ENCODE measurements at regions not wholly inside any gene's neighbourhood (a gene's known extent, or its start where the extent isn't known, plus 50 kb on each side); places are given as distances from the start of the nearest gene placed in this dataset.

DNA sequence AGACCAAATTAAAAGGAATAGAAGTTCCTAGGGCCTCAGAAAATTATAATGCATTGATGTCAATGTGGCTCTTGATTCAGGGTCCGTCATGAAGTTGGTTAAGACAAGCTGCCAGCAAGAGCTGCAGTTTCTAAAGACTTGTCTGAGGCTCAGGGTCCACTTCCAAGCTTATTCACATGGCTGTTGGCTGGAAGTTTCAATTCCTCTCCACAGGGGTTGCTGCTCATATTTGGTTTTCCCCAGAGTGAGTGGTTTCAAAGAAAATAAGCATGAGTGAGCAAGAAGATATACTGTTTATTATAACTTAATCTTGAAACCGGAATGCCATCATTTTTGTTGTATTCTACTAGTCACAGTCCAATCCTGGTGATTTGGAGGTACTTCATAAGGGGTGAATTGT is 1247.4 kb downstream of the LRFN5 start:
- TF ChIP-seq MEIS1 (CRISPR knock-in tag; IDR thresholded peaks at IDR 0.05; ENCODE audit: borderline replicate concordance) = no peak
- TF ChIP-seq ZSCAN23 (tag by site-specific recombination; IDR thresholded peaks at IDR 0.05) = no peak
- TF ChIP-seq, protein P1, sequence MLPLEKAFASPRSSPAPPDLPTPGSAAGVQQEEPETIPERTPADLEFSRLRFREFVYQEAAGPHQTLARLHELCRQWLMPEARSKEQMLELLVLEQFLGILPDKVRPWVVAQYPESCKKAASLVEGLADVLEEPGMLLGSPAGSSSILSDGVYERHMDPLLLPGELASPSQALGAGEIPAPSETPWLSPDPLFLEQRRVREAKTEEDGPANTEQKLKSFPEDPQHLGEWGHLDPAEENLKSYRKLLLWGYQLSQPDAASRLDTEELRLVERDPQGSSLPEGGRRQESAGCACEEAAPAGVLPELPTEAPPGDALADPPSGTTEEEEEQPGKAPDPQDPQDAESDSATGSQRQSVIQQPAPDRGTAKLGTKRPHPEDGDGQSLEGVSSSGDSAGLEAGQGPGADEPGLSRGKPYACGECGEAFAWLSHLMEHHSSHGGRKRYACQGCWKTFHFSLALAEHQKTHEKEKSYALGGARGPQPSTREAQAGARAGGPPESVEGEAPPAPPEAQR (tag by site-specific recombination; IDR thresholded peaks at IDR 0.05) = no peak
- TF ChIP-seq, protein P2, sequence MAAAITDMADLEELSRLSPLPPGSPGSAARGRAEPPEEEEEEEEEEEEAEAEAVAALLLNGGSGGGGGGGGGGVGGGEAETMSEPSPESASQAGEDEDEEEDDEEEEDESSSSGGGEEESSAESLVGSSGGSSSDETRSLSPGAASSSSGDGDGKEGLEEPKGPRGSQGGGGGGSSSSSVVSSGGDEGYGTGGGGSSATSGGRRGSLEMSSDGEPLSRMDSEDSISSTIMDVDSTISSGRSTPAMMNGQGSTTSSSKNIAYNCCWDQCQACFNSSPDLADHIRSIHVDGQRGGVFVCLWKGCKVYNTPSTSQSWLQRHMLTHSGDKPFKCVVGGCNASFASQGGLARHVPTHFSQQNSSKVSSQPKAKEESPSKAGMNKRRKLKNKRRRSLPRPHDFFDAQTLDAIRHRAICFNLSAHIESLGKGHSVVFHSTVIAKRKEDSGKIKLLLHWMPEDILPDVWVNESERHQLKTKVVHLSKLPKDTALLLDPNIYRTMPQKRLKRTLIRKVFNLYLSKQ (tag by site-specific recombination; IDR thresholded peaks at IDR 0.05; ENCODE audit: borderline replicate concordance) = no peak

All from HEK293 (cell line).